AG09309 (cell line): ENCODE measurements at regions not wholly inside any gene's neighbourhood (a gene's known extent, or its start where the extent isn't known, plus 50 kb on each side); places are given as distances from the start of the nearest gene placed in this dataset.

Source experiments
- DNase-seq: peaks from one replicate; pipeline ENCODE4 v3.0.0-alpha.2; 2010; ENCODE audit warnings: low read depth
- H3K4me3 ChIP-seq: 2 replicates; pipeline ENCODE4 v1.5.1; 2011; ENCODE audit warnings: mild to moderate bottlenecking, low read depth, low read length, moderate library complexity; ENCODE audit not compliant: control insufficient read depth
- TF ChIP-seq, protein P1 (sequence below): IDR thresholded peaks from 2 replicates; pipeline ENCODE4 v1.5.1; 2011; ENCODE audit warnings: mild to moderate bottlenecking, low read depth, low read length, inconsistent platforms; ENCODE audit not compliant: insufficient read depth, control insufficient read depth; ENCODE audit errors: missing control alignments

DNA sequence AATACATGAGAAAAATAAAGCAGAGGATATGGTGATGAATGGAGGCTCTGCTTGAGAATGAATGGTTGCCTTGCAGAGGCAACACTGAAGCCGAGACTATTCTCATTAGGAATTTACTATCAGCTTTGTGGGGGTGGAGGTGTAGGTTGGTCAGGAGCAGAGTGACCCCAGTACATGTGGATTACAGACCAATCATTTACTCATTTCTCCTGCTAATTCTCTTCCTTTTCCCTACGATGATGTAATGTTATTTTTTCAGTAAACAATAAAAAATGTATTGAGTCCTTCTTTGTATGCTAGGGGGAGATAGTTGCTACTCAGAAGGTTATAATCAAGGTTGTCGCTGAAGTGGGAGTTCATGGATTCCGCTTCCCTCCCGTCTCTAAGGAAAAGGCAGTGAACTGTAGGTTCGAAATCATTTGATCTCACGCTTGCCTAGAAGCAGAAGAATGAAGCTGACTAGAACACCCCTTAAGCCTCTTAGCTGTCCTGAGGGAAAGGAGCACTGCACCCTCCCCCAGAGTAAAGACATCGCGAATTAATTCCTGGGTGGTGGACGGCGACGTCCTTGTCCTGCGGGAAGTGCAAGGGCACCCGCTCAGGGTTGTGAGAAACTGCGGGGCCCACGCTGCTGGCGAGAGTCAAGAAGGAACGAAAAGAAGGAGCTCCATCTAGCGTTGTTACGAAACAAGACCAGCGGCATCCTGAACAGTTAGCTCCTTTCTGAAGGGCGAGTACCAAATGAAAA, 213.2 kb upstream of the PFN2 start:
- H3K4me3 ChIP-seq: peak overlapping the region; percentile 50

DNA sequence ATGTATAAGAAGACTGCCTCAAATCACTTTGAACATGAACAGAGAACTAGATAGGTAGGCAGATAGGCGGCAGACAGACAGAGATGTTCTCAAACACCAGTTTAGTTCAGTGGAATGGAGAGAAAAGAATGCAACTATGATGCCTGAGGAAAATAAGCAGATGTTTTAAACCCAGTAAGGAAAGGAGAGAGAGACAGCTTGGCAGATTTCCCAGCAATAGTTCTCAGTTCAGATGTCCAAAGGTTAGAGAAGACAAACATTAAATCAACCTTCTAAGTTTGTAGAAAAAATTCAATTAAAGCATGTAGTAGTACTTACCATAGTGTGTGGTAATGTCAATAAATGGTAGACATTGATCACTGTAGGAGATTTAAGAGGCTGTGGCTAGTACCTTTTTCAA, 209.6 kb upstream of the PFN2 start:
- TF ChIP-seq, protein P1, sequence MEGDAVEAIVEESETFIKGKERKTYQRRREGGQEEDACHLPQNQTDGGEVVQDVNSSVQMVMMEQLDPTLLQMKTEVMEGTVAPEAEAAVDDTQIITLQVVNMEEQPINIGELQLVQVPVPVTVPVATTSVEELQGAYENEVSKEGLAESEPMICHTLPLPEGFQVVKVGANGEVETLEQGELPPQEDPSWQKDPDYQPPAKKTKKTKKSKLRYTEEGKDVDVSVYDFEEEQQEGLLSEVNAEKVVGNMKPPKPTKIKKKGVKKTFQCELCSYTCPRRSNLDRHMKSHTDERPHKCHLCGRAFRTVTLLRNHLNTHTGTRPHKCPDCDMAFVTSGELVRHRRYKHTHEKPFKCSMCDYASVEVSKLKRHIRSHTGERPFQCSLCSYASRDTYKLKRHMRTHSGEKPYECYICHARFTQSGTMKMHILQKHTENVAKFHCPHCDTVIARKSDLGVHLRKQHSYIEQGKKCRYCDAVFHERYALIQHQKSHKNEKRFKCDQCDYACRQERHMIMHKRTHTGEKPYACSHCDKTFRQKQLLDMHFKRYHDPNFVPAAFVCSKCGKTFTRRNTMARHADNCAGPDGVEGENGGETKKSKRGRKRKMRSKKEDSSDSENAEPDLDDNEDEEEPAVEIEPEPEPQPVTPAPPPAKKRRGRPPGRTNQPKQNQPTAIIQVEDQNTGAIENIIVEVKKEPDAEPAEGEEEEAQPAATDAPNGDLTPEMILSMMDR: no peak
- DNase-seq: peak; percentile 45
- no peak overlapping the region for H3K4me3 ChIP-seq

More for the DNA sequence above, 213.2 kb upstream of the PFN2 start:
- DNase-seq: peak; percentile 45
- TF ChIP-seq, protein P1: peak; percentile 75

DNA sequence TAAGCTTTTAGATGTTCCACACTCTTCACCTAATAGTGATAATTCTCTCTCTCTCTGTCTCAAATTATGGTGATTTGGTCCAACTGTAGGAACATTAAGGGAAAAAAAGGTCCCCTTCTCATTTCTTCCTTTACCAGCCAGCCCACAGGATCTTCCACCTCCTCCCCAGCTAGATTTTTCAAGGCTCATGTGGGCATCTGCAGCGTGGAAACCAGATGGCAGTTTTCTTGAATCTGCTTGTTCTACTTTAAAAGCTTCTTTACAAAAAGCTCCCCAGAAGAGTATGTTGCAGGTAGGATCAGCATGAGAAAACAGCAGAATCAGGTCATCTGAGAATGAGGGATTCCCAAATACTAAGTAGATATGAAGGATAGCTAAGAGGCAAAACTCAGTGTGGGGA, 208.6 kb upstream of the PFN2 start:
- TF ChIP-seq, protein P1: no peak
- H3K4me3 ChIP-seq: no peak overlapping the region
- no peak for DNase-seq

DNA sequence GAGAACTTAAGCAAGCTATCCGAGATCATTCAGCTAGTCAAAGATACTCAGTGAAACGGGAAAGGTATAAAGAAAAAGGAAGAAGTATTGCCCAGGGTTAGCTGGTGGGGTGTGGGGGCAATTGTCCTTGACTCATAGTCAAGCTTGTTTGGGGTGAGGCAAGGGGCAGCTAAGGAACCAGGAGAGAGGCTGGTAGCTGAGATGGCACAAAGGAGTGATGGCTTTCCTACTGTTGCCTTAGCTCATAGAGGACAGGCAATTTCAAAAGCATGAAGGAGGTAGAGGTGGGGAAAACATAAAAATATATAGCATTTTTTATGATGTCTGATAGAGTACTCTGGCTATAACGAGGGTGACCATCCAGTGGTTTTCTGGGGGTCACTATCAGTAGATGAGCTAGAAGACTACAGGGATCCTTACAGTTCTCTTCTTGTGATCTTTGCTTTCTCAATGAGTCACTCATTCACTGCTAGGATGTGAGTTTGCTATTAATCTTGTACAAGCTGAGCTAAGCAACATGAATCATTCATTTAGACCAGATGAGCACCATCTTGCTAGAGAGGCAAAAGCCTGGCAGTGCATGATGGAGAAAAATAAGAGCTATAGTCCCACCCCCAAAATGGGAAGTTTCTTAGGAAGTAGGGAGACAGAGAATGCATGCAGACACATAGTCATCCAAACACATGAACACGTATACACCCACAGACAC, 207.1 kb upstream of the PFN2 start:
- TF ChIP-seq, protein P1: no peak
- DNase-seq: no peak

GRCh38 chr3:150174179-150174578, 203.5 kb upstream of the PFN2 start:
- no peak overlapping the region for H3K4me3 ChIP-seq
- TF ChIP-seq, protein P1: no peak
- DNase-seq: no peak

More for the DNA sequence above, 207.1 kb upstream of the PFN2 start:
- H3K4me3 ChIP-seq: no peak overlapping the region

GRCh38 chr3:150172356-150172755, 201.7 kb upstream of the PFN2 start:
- no peak for DNase-seq
- TF ChIP-seq, protein P1: no peak
- no peak overlapping the region for H3K4me3 ChIP-seq
